Adrenal gland (tissue), 9 donors: ENCODE measurements at regions not wholly inside any gene's neighbourhood (a gene's known extent, or its start where the extent isn't known, plus 50 kb on each side); places are given as distances from the start of the nearest gene placed in this dataset.

Experiments
- DNase-seq, 7 donors: peaks; one replicate each; pipeline ENCODE4 v3.0.0-alpha.2; 2019 to 2020
- H3K27ac ChIP-seq, 5 donors: fragments of 200-600 bp; sonication (generic) in 4 of 5; 1 replicate in 3 of 5; 2 replicates in 2 of 5; pipeline versions ENCODE4 v1.5.1 to v1.8.0; 2016 to 2020; ENCODE audit warnings: mild to moderate bottlenecking in 1 of 5
- H3K27me3 ChIP-seq: fragments of 200-600 bp; 2 replicates; pipeline ENCODE4 v1.8.0; 2021
- H3K36me3 ChIP-seq, 2 donors: fragments of 200-600 bp; replicated peaks in 1 of 2; 1 replicate in 1 of 2; 2 replicates in 1 of 2; pipeline versions ENCODE4 v1.5.1 to v1.8.0; 2018 to 2022
- H3K4me1 ChIP-seq, 2 donors: fragments of 200-600 bp; replicated peaks in 1 of 2; 1 replicate in 1 of 2; 2 replicates in 1 of 2; pipeline versions ENCODE4 v1.5.1 to v1.8.0; 2018 to 2021
- H3K4me3 ChIP-seq, 4 donors: fragments of 200-600 bp; sonication (generic) in 3 of 4; one replicate each; pipeline ENCODE4 v1.5.1; 2016 to 2018
- H3K9me3 ChIP-seq, 3 donors: fragments of 200-600 bp; sonication (generic) in 1 of 3; replicated peaks in 1 of 3; 1 replicate in 2 of 3; 2 replicates in 1 of 3; pipeline versions ENCODE4 v1.5.1 to v1.8.0; 2016 to 2021
- POLR2A ChIP-seq, 2 donors: fragments of 450-650 bp; IDR thresholded peaks; one replicate each; pipeline ENCODE4 v1.6.1; 2017; ENCODE audit warnings: antibody characterized with exemption in 2 of 2, mild to moderate bottlenecking in 2 of 2, moderate library complexity in 1 of 2
- WGBS, 4 donors: extraction: QIAGEN DNeasy Blood & Tissue Kit in 2 of 4; methylation state at CpG; one replicate each; pipeline versions ENCODE4 v1.1.5 to v1.1.7; 2013 to 2017; 5-methylcytosine and 5-hydroxymethylcytosine counted together
- intact Hi-C, 2 donors: fragments of 100-400 bp; cut with DNase I; formaldehyde crosslinking; loops; one replicate each; pipeline versions ENCODE4 v1.14.1 to v1.15.0; 2022 to 2023
- TF ChIP-seq, protein P1 (sequence below), 6 experiments: fragments of 450-650 bp in 4 of 6; fragments of 200-600 bp in 2 of 6; sonication (generic) in 1 of 6; IDR thresholded peaks; 1 replicate in 5 of 6; 2 replicates in 1 of 6; pipeline versions ENCODE4 v1.5.1 to v1.8.0; 2016 to 2021; ENCODE audit warnings: antibody characterized with exemption in 6 of 6, mild to moderate bottlenecking in 2 of 6, moderate library complexity in 1 of 6
- donor health status: healthy with polysubstance abuse.
- donor health status: Bipolar disorder and iron deficiency.
- donor health status: DM: yes; HTN: yes; CAD: no.
- donor health status: DM: no; HTN: no; CAD: no.
- donor health status: DM: no; HTN: no; CAD: no.

DNA sequence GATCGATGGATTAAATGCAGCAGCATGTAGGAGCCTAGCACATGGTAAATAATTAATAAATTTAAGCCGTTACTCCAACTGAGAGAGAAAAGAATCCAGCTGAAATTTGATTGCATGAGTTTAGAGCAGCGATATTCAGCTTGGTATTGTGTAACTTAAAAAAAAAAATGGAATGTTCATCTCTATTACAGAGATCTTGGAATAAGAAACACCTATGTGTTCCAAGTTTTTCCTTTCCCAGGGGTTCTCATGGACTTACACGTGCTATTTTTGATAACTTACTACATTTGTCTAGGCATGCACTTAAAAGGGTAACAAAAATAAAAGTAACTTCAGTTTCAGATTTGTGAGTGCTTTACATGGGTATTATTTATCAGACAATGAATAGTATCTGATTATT is 122.8 kb downstream of the RASSF9 start:
- Histone ChIP-seq H3K4me3 (no peak overlapping the region), H3K36me3 (no peaks in the 10 kb centered on the region), H3K27me3 (no peaks in the 10 kb centered on the region), H3K4me1 (no peaks in the 10 kb centered on the region), H3K27ac (no peak overlapping the region), H3K9me3 (no peaks in the 10 kb centered on the region)
- intact Hi-C loops = no loop called here
- no peak for TF ChIP-seq POLR2A (IDR thresholded peaks at IDR 0.05)
- TF ChIP-seq, protein P1, sequence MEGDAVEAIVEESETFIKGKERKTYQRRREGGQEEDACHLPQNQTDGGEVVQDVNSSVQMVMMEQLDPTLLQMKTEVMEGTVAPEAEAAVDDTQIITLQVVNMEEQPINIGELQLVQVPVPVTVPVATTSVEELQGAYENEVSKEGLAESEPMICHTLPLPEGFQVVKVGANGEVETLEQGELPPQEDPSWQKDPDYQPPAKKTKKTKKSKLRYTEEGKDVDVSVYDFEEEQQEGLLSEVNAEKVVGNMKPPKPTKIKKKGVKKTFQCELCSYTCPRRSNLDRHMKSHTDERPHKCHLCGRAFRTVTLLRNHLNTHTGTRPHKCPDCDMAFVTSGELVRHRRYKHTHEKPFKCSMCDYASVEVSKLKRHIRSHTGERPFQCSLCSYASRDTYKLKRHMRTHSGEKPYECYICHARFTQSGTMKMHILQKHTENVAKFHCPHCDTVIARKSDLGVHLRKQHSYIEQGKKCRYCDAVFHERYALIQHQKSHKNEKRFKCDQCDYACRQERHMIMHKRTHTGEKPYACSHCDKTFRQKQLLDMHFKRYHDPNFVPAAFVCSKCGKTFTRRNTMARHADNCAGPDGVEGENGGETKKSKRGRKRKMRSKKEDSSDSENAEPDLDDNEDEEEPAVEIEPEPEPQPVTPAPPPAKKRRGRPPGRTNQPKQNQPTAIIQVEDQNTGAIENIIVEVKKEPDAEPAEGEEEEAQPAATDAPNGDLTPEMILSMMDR (IDR thresholded peaks at IDR 0.05) = no peak
- 57 to 61% (median 59%) methylated on average over 4 of the region's 4 CpGs for WGBS, 4 donors
- no peak for DNase-seq

- no peaks in the 10 kb centered on the region for H3K4me1 ChIP-seq
- H3K27ac ChIP-seq = no peak overlapping the region
- no peak for DNase-seq
- intact Hi-C loops = no loop called here
- 87 to 95% (median 92%) methylated on average over 1 of the region's 1 CpG for WGBS, 4 donors
- H3K36me3 ChIP-seq = no peaks in the 10 kb centered on the region
- no peaks in the 10 kb centered on the region for H3K27me3 ChIP-seq
- no peak overlapping the region for H3K4me3 ChIP-seq
- TF ChIP-seq, protein P1 (IDR thresholded peaks at IDR 0.05) = no peak
- no peak for TF ChIP-seq POLR2A (IDR thresholded peaks at IDR 0.05)
- no peaks in the 10 kb centered on the region for H3K9me3 ChIP-seq
Measured at GRCh38 chr12:85714425-85714824, 121.8 kb downstream of the RASSF9 start.

DNA sequence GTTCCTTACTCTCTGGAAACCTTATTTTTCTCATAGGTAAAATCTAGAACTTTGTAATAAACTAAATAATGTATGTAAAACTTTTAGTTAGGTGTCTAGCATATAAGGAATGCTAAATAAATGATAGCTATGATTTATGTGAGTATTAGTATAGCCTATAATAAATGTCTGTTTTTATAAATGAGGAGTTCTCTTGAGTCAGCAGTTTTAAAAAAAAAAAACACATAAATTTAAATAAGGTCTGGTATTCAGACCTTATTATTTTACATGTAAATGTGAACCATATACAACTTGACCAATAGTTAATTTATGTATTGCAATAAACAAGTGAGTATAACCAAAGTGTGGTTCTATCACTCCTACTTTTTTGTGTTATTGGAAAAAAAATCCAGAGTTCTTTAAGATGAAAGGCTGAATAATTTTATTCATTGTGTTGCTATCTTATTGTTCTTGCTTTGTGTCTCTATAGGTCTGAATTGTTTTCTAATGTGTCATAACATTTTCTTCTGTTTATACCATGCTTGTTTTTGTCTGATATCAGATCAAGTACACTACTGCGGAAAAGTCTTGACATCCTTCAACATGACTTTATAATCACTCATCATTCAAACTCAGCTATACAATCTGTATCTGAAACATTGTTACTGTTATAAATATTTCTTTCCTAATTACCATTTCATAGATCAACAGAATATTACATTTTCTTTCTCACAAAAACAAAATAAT is 115.7 kb downstream of the RASSF9 start:
- no peak overlapping the region for H3K4me3 ChIP-seq
- H3K27ac ChIP-seq = no peak overlapping the region
- no peaks in the 10 kb centered on the region for H3K9me3 ChIP-seq
- no peaks in the 10 kb centered on the region for H3K36me3 ChIP-seq
- TF ChIP-seq, protein P1 (IDR thresholded peaks at IDR 0.05) = no peak
- TF ChIP-seq POLR2A (IDR thresholded peaks at IDR 0.05) = no peak
- H3K27me3 ChIP-seq = no peaks in the 10 kb centered on the region
- intact Hi-C loops = no loop called here
- no peak for DNase-seq
- 82 to 91% (median 87%) methylated on average over 1 of the region's 1 CpG for WGBS, 4 donors
- H3K4me1 ChIP-seq = no peaks in the 10 kb centered on the region

DNA sequence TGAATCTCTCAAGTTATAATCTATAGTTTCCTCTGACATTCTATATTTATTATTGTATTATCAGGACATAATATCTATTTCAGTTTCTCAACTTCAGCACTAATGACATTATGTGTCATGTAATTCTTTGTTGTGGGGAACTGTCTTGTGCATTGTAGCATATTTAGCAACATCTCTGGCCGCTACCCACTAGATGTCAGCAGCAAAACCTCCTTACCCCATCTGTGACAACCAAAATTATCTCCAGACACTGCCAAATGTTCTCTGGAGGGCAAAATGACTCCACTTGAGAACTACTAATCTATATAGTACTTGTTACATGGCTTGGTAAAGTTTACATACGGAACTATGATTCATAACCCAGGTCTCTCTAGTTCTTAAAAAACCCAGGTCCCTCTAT is 110.2 kb downstream of the RASSF9 start:
- TF ChIP-seq POLR2A (IDR thresholded peaks at IDR 0.05) = no peak
- TF ChIP-seq, protein P1 (IDR thresholded peaks at IDR 0.05) = no peak
- intact Hi-C loops = no loop called here
- Histone ChIP-seq H3K27me3 (no peaks in the 10 kb centered on the region), H3K4me3 (no peak overlapping the region), H3K9me3 (no peaks in the 10 kb centered on the region), H3K36me3 (no peaks in the 10 kb centered on the region), H3K4me1 (no peaks in the 10 kb centered on the region), H3K27ac (no peak overlapping the region)
- no peak for DNase-seq
- 74 to 92% (median 79%) methylated on average over 2 of the region's 2 CpGs for WGBS, 4 donors
